ENCODE measurements at regions not wholly inside any gene's neighbourhood (a gene's known extent, or its start where the extent isn't known, plus 50 kb on each side); places are given as distances from the start of the nearest gene placed in this dataset.

- TF ChIP-seq EP300 (IDR thresholded peaks at IDR 0.05) (no peak), CTCF (IDR thresholded peaks at IDR 0.05) (no peak)
These were observed 229.0 kb upstream of the DIO3 start for GRCh38 chr14:101332281-101332680.

Data from suprapubic skin (tissue), 3 donors.